Middle frontal gyrus (tissue), 1 donor: ENCODE measurements at regions not wholly inside any gene's neighbourhood (a gene's known extent, or its start where the extent isn't known, plus 50 kb on each side); places are given as distances from the start of the nearest gene placed in this dataset.

Experiments
- DNase-seq: peaks from one replicate; pipeline ENCODE4 v3.0.0-alpha.2; 2015; ENCODE audit warnings: low spot score; ENCODE audit errors: extremely low spot score

GRCh38 chr2:163269374-163270021 lies 430.9 kb upstream of the KCNH7 start:
- DNase-seq = no peak

GRCh38 chr2:163266772-163267171 lies 428.2 kb upstream of the KCNH7 start:
- no peak for DNase-seq

- DNase-seq = no peak
Observed at GRCh38 chr2:163265562-163265961, 427.0 kb upstream of the KCNH7 start.

- DNase-seq = no peak
Observed at GRCh38 chr2:163264341-163264740, 425.8 kb upstream of the KCNH7 start.

- no peak for DNase-seq
Observed at GRCh38 chr2:163259489-163259888, 420.9 kb upstream of the KCNH7 start.

GRCh38 chr2:163255086-163255485 lies 416.5 kb upstream of the KCNH7 start:
- no peak for DNase-seq

GRCh38 chr2:163253621-163254285 lies 415.2 kb upstream of the KCNH7 start:
- DNase-seq = no peak

- DNase-seq = no peak
Observed at GRCh38 chr2:163252199-163252598, 413.6 kb upstream of the KCNH7 start.

- no peak for DNase-seq
Observed at GRCh38 chr2:163248376-163249253, 410.0 kb upstream of the KCNH7 start.

- DNase-seq = no peak
Observed at GRCh38 chr2:163247847-163248220, 409.3 kb upstream of the KCNH7 start.

GRCh38 chr2:163247156-163247846 lies 408.7 kb upstream of the KCNH7 start:
- DNase-seq = no peak

- no peak for DNase-seq
Observed at GRCh38 chr2:163246135-163246534, 407.6 kb upstream of the KCNH7 start.

GRCh38 chr2:163236553-163236952 lies 398.0 kb upstream of the KCNH7 start:
- no peak for DNase-seq

GRCh38 chr2:163231666-163232065 lies 393.1 kb upstream of the KCNH7 start:
- DNase-seq = no peak

GRCh38 chr2:163213661-163214081 lies 375.1 kb upstream of the KCNH7 start:
- DNase-seq = no peak

GRCh38 chr2:163210430-163210918 lies 371.9 kb upstream of the KCNH7 start:
- no peak for DNase-seq

- no peak for DNase-seq
Observed at GRCh38 chr2:163207693-163208370, 369.3 kb upstream of the KCNH7 start.

GRCh38 chr2:163205589-163206254 lies 367.2 kb upstream of the KCNH7 start:
- DNase-seq = no peak

- no peak for DNase-seq
Observed at GRCh38 chr2:163200741-163201140, 362.2 kb upstream of the KCNH7 start.

GRCh38 chr2:163198972-163199371 lies 360.4 kb upstream of the KCNH7 start:
- DNase-seq = no peak
